Hepatocyte (in vitro differentiated cells): ENCODE measurements at regions not wholly inside any gene's neighbourhood (a gene's known extent, or its start where the extent isn't known, plus 50 kb on each side); places are given as distances from the start of the nearest gene placed in this dataset.

Source experiments
- EZH2 ChIP-seq: fragments of 200-600 bp; sonication (generic); IDR thresholded peaks from 2 replicates; pipeline ENCODE4 v1.6.1; 2016; ENCODE audit warnings: antibody characterized with exemption, mild to moderate bottlenecking, borderline replicate concordance
- EZH2phosphoT487 ChIP-seq: fragments of 200-600 bp; sonication (generic); IDR thresholded peaks from one replicate; pipeline ENCODE4 v1.6.1; 2018; ENCODE audit warnings: antibody characterized with exemption, mild to moderate bottlenecking, low read depth, moderate library complexity; ENCODE audit not compliant: unreplicated experiment, severe bottlenecking
- TF ChIP-seq, protein P1 (sequence below): fragments of 200-600 bp; sonication (generic); IDR thresholded peaks from 2 replicates; pipeline ENCODE4 v1.5.1; 2016; ENCODE audit warnings: antibody characterized with exemption, mild to moderate bottlenecking; ENCODE audit not compliant: poor library complexity

DNA sequence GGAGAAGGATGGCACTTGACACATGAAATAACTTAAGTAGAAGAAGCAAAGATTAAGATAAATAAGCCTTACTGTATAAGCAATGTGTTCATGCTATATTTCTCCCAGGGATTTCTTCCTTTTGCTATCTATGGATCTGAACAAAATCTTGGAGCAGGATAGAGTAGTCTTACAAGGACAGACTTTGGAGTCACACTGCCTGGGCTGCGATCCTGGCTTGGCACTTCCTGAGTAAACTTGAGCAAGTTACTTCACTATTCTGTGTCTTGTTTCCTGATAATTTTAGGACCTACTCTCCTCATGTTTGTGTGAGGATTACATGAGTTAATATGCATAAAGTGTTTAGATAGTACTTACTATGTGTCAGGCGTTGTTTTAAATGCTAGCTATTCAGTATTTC is 340.0 kb upstream of the MAOA start:
- TF ChIP-seq, protein P1, sequence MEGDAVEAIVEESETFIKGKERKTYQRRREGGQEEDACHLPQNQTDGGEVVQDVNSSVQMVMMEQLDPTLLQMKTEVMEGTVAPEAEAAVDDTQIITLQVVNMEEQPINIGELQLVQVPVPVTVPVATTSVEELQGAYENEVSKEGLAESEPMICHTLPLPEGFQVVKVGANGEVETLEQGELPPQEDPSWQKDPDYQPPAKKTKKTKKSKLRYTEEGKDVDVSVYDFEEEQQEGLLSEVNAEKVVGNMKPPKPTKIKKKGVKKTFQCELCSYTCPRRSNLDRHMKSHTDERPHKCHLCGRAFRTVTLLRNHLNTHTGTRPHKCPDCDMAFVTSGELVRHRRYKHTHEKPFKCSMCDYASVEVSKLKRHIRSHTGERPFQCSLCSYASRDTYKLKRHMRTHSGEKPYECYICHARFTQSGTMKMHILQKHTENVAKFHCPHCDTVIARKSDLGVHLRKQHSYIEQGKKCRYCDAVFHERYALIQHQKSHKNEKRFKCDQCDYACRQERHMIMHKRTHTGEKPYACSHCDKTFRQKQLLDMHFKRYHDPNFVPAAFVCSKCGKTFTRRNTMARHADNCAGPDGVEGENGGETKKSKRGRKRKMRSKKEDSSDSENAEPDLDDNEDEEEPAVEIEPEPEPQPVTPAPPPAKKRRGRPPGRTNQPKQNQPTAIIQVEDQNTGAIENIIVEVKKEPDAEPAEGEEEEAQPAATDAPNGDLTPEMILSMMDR = no peak
- TF ChIP-seq EZH2 = no peak
- TF ChIP-seq EZH2phosphoT487 = no peak
